ENCODE measurements at regions not wholly inside any gene's neighbourhood (a gene's known extent, or its start where the extent isn't known, plus 50 kb on each side); places are given as distances from the start of the nearest gene placed in this dataset.
"Not testable (repeated sequence)": the region's sequence is repeated elsewhere in the genome, so short reads cannot be mapped to it uniquely, and the experiment has no call there.

- DNase-seq (ENCODE audit: low read depth): no peak
These were observed 105.0 kb downstream of the OTUD1 start for GRCh38 chr10:23543691-23544380.

DNA sequence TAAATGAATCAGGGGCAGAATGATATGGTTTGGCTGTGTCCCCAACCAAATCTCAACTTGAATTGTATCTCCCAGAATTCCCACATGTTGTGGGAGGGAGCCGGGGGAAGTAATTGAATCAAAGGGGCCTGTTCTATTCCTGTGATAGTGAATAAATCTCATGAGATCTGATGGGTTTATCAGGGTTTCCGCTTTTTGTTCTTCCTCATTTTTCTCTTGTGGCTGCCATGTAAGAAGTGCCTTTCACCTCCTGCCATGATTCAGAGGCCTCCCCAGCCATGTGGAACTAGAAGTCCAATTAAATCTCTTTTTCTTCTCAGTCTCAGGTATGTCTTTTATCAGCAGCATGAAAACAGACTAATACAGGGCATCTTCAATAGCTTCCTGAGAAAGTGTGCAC is 107.0 kb downstream of the OTUD1 start:
- not testable (repeated sequence) for DNase-seq (ENCODE audit: low read depth)

DNA sequence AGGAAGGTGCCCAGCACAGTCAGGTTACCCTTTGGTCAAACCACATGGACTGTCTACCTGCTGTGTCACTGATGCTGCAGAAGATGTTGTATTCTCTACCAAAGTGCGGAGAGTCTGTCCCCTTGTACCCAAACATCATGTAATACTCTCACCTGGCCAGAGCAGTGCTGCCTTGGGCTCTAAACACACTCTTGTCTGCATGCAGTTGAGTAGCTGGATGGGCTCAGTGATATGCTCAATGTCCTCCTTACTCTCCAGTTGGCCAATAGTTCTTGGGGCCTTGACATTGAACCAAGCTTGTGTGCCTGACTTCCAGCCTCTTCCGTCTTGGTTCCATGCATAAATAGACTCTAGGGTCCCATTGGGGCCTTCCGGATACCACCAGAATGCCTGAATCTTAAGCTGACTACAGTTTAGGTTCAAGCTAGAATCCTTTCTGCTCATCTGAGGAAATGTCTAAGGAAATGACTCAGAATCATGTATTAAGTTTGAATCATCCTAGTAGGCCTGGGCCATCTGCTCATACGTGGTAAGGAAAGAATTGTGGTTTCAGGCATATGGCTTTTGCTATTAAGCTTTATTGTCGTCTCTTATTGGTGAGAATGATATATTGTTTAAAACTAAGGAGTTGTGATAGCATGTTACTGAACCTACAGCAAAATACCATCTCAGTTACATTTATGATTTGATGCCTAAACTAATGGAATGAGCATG is 118.0 kb downstream of the OTUD1 start:
- DNase-seq (ENCODE audit: low read depth): peak; percentile 47

DNA sequence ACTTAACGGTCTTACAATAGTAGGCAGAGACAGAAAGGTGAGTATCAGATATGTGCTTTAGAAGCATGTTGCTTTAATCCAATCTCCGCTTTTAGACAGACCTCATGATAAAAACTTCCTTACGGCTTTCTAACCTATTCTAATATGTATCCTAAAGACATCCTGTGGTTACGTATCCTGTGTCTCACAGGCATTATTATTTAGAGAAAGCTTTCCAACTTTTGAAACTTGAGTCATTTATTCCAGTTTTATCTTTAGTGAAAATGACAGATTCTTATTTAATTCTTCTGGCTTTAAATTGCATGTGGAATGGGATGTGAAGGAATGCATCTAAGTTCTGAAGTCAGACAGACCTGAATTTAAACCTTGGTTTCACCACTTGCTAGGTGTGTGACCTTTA is 118.9 kb downstream of the OTUD1 start:
- DNase-seq (ENCODE audit: low read depth): no peak

GRCh38 chr10:23558361-23558799 is 119.5 kb downstream of the OTUD1 start:
- no peak for DNase-seq (ENCODE audit: low read depth)

- no peak for DNase-seq (ENCODE audit: low read depth)
These were observed 130.1 kb downstream of the OTUD1 start for GRCh38 chr10:23568996-23569395.

DNA sequence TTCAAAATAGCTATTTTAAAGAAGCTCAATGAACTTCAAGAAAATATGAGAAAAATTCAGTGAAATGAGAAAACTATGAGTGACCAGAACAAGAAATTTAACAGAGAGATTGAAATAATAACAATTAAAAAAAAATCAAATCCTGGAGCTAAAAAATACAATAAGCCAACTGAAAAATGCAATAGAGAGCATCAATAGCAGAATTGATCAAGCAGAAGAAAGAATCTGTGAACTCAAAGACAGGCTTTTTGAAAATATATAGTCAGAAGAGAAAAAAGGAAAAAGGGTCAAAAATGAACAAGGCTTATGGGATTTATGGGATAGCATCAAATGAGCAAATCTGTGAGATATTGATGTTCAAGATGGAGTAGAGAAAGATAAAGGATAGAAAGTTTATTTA is 133.0 kb downstream of the OTUD1 start:
- no peak for DNase-seq (ENCODE audit: low read depth)

DNA sequence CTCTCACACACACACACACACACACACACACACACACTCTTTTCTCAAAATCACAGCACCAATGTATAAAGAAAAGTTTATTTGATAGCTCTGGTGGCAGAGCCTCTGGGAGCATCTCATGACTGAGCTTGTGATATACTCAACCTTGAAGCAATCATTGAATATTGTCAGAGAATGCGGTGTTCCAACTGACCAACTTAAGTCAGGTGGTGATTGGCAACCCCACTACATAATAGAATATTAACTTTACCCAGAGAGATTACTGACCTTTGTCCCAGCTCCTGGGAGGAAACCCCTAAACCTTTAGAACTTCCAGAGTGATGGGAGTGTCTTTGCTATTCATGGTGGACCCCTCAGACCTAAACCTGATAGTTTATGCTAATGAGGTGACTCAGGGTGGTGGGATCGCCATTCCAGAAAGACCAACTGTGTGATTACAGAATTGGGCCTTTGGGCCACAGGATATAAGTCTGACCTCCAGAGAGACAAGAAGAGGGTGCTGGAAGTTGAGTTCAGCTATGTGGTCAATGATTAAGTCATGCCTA is 143.1 kb downstream of the OTUD1 start:
- DNase-seq (ENCODE audit: low read depth): no peak

GRCh38 chr10:23584396-23584795 is 145.5 kb downstream of the OTUD1 start:
- DNase-seq (ENCODE audit: low read depth): no peak

- DNase-seq (ENCODE audit: low read depth): no peak
These were observed 146.3 kb downstream of the OTUD1 start for GRCh38 chr10:23585186-23585585.

GRCh38 chr10:23585666-23586065 is 146.8 kb downstream of the OTUD1 start:
- DNase-seq (ENCODE audit: low read depth): no peak

- DNase-seq (ENCODE audit: low read depth): not testable (repeated sequence)
These were observed 156.4 kb downstream of the OTUD1 start for GRCh38 chr10:23595278-23595677.

GRCh38 chr10:23604613-23605012 is 165.7 kb downstream of the OTUD1 start:
- DNase-seq (ENCODE audit: low read depth): no peak

DNA sequence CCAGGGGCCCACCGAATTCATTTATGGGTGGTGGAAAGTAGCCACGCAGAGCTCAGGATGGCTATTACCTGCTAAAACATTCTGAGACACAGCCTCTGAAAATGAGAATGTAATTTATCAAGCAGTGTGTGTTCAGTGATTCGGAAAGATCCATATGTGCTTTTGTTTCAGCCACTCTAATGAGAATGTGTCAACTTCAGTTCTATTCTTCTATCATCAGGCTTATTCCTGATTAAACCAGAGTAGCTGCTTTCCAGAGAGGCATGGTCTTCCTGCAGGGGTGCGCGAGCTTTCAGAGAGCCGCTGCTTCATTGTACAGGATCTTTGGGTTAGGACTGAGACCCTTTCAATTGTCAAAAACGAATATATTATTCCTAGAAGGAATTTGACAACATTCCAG is 167.6 kb downstream of the OTUD1 start:
- no peak for DNase-seq (ENCODE audit: low read depth)

DNA sequence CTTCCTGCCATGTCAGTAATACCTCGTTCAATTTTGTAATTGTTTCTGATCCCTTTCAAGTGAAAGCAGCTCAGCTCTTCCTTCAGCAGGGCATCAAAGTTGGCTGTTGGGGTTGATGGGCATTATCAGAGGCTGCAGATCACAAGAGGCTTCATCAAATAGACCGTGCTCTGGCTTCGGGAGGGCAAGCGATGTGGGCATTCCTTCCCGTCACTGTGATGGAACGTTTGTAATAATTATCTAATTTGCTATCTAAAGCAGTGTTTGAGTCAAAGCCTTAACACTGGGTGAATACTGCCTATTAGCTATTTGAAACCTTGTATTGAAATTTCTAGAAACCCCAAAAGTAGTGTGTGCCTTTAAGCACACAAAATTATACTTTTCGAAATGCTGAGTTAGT is 170.1 kb downstream of the OTUD1 start:
- DNase-seq (ENCODE audit: low read depth): no peak

- no peak for DNase-seq (ENCODE audit: low read depth)
These were observed 171.9 kb downstream of the OTUD1 start for GRCh38 chr10:23610626-23611307.

GRCh38 chr10:23611308-23612029 is 172.6 kb downstream of the OTUD1 start:
- no peak for DNase-seq (ENCODE audit: low read depth)

- no peak for DNase-seq (ENCODE audit: low read depth)
These were observed 175.0 kb downstream of the OTUD1 start for GRCh38 chr10:23613900-23614299.

DNA sequence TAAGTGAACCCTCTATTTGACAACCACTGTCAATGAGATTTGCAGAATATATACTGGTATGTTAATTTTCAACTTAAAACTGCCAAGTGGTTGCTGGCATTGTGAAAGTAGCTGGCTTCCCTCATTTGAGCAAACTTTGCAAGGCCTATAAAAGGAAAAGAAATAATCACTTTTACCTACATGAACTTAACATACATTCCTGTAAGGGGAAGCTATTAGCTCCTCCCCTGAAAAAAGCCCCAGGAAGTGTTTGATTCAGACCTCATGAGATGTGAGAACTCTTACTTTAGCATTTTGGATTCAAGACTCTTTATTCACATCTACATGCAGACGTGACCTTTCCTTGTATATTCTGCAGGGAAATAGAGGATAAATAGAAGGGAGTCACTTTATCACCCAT is 175.6 kb downstream of the OTUD1 start:
- no peak for DNase-seq (ENCODE audit: low read depth)

GRCh38 chr10:23630376-23630775 is 191.5 kb downstream of the OTUD1 start:
- DNase-seq (ENCODE audit: low read depth): no peak

- no peak for DNase-seq (ENCODE audit: low read depth)
These were observed 192.0 kb downstream of the OTUD1 start for GRCh38 chr10:23630885-23631284.

- peak; percentile 65 for DNase-seq (ENCODE audit: low read depth)
These were observed 204.4 kb downstream of the OTUD1 start for GRCh38 chr10:23643111-23643780.

All from HS-5 (cell line).